IMR-90 (cell line): ENCODE measurements at regions not wholly inside any gene's neighbourhood (a gene's known extent, or its start where the extent isn't known, plus 50 kb on each side); places are given as distances from the start of the nearest gene placed in this dataset.

Source experiments
- BHLHE40 ChIP-seq: fragments of 150-350 bp; IDR thresholded peaks from 2 replicates; pipeline ENCODE4 v1.6.1; 2016; ENCODE audit warnings: mild to moderate bottlenecking, low read depth, low read length
- CEBPB ChIP-seq: IDR thresholded peaks from 2 replicates; pipeline ENCODE4 v1.6.1; 2012; ENCODE audit warnings: low read depth, low read length, improper control_type of control experiment
- NFE2L2 ChIP-seq: fragments of 150-350 bp; IDR thresholded peaks from 2 replicates; pipeline ENCODE4 v1.6.1; 2016; ENCODE audit warnings: low read depth, mild to moderate bottlenecking, low read length
- POLR2A ChIP-seq: IDR thresholded peaks from 2 replicates; pipeline ENCODE4 v1.6.1; 2012; ENCODE audit warnings: mild to moderate bottlenecking, low read depth, low read length
- RFX5 ChIP-seq: IDR thresholded peaks from 2 replicates; pipeline ENCODE4 v1.8.0; 2012; ENCODE audit warnings: low read depth, mild to moderate bottlenecking, low read length, moderate library complexity
- TF ChIP-seq, protein P1 (sequence below): conservative IDR thresholded peaks from 2 replicates; pipeline ENCODE4 v1.5.1; 2012; ENCODE audit warnings: mild to moderate bottlenecking, low read depth, low read length, improper control_type of control experiment
- TF ChIP-seq, protein P2 (sequence below): fragments of 150-350 bp; IDR thresholded peaks from 2 replicates; pipeline ENCODE4 v1.6.1; 2017; ENCODE audit warnings: mild to moderate bottlenecking, antibody characterized with exemption, low read length, low read depth

DNA sequence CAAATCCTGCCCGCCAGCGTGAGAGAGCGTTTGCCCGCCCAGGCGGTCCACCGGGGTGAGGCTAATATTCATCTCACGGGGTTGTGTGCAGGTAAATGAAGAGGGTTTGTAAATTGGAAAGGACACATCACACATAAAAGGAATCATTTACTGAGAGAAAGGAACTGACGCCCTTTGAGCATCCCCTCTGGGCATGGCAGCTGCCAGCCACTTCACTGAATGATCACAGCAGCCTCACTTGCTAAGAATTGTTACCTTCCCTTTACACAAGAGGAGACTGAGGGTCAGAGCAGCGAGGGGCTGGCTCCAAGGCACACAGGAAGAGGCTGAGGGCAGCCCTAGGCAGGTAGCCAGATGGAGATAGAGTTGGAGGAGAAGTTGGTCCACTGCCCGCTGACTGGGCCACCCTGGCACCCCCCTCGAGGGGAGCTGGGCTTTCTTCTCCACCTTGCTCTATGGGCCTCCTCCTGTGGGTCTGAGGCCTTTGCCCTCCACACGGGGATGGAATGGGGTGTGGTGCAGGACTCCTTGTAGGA is 96.0 kb downstream of the FOXD2 start:
- TF ChIP-seq CEBPB, result no peak
- TF ChIP-seq, protein P1, sequence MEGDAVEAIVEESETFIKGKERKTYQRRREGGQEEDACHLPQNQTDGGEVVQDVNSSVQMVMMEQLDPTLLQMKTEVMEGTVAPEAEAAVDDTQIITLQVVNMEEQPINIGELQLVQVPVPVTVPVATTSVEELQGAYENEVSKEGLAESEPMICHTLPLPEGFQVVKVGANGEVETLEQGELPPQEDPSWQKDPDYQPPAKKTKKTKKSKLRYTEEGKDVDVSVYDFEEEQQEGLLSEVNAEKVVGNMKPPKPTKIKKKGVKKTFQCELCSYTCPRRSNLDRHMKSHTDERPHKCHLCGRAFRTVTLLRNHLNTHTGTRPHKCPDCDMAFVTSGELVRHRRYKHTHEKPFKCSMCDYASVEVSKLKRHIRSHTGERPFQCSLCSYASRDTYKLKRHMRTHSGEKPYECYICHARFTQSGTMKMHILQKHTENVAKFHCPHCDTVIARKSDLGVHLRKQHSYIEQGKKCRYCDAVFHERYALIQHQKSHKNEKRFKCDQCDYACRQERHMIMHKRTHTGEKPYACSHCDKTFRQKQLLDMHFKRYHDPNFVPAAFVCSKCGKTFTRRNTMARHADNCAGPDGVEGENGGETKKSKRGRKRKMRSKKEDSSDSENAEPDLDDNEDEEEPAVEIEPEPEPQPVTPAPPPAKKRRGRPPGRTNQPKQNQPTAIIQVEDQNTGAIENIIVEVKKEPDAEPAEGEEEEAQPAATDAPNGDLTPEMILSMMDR, result no peak
- no peak for TF ChIP-seq POLR2A
- TF ChIP-seq, protein P2, sequence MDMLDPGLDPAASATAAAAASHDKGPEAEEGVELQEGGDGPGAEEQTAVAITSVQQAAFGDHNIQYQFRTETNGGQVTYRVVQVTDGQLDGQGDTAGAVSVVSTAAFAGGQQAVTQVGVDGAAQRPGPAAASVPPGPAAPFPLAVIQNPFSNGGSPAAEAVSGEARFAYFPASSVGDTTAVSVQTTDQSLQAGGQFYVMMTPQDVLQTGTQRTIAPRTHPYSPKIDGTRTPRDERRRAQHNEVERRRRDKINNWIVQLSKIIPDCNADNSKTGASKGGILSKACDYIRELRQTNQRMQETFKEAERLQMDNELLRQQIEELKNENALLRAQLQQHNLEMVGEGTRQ, result no peak
- TF ChIP-seq NFE2L2, result no peak
- no peak for TF ChIP-seq BHLHE40
- no peak for TF ChIP-seq RFX5
